Suprapubic skin (tissue), 4 donors: ENCODE measurements at regions not wholly inside any gene's neighbourhood (a gene's known extent, or its start where the extent isn't known, plus 50 kb on each side); places are given as distances from the start of the nearest gene placed in this dataset.

Experiments used
- CTCF ChIP-seq, 2 donors: fragments of 200-600 bp in 1 of 2; fragments of 450-650 bp in 1 of 2; sonication (generic) in 1 of 2; IDR thresholded peaks; one replicate each; pipeline ENCODE4 v1.5.1; 2016 to 2019; ENCODE audit warnings: antibody characterized with exemption in 2 of 2, mild to moderate bottlenecking in 1 of 2, moderate library complexity in 1 of 2
- EP300 ChIP-seq: sonication (generic); formaldehyde crosslinking; IDR thresholded peaks from one replicate; pipeline ENCODE4 v1.6.1; 2017; ENCODE audit warnings: antibody characterized with exemption
- POLR2A ChIP-seq, 2 donors: fragments of 450-650 bp; IDR thresholded peaks; one replicate each; pipeline ENCODE4 v1.6.1; 2017; ENCODE audit warnings: antibody characterized with exemption in 2 of 2, mild to moderate bottlenecking in 2 of 2, moderate library complexity in 2 of 2
- POLR2AphosphoS5 ChIP-seq, 3 donors: sonication (generic); formaldehyde crosslinking; IDR thresholded peaks; one replicate each; pipeline ENCODE4 v1.6.1; 2017; ENCODE audit warnings: antibody characterized with exemption in 3 of 3

DNA sequence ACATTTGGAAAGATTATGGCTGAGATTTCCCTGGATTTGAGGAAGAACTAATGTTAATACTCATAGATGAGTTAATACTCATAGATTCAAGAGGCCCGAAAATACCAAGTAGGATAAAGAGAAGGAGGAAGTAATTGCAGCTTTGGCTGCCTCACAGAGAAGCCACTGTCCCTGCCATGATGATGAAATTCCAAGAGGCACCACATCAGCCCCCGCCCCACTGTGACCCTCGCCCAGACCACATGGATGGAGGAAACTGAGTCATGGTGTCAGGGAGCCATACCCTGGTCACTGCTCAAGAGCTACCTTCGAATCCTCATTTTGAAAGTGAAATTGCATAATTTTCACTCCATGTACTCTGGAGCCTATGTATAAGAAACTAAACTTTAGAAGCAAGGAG, 57.6 kb upstream of the SLC22A11 start:
- no peak for TF ChIP-seq EP300
- TF ChIP-seq CTCF (IDR thresholded peaks at IDR 0.05) = no peak
- TF ChIP-seq POLR2A (IDR thresholded peaks at IDR 0.05) = no peak
- no peak for TF ChIP-seq POLR2AphosphoS5 (IDR thresholded peaks at IDR 0.05)
